GM18505 (cell line): ENCODE measurements at regions not wholly inside any gene's neighbourhood (a gene's known extent, or its start where the extent isn't known, plus 50 kb on each side); places are given as distances from the start of the nearest gene placed in this dataset.

Source experiments
- ATAC-seq: cut with Tn5 transposase; IDR thresholded peaks from one replicate; pipeline ENCODE4 v1.9.1; 2021; ENCODE audit not compliant: unreplicated experiment
- POLR2A ChIP-seq: IDR thresholded peaks from 4 replicates; pipeline ENCODE4 v1.6.1; 2011; ENCODE audit warnings: borderline replicate concordance; ENCODE audit not compliant: insufficient read depth, insufficient read length; ENCODE audit errors: extremely low read depth

GRCh38 chr4:23016981-23017380 lies 324.2 kb downstream of the GBA3 start:
- ATAC-seq, result no peak
- no peak for TF ChIP-seq POLR2A

GRCh38 chr4:23015821-23016220 lies 323.1 kb downstream of the GBA3 start:
- ATAC-seq, result no peak
- TF ChIP-seq POLR2A, result no peak

DNA sequence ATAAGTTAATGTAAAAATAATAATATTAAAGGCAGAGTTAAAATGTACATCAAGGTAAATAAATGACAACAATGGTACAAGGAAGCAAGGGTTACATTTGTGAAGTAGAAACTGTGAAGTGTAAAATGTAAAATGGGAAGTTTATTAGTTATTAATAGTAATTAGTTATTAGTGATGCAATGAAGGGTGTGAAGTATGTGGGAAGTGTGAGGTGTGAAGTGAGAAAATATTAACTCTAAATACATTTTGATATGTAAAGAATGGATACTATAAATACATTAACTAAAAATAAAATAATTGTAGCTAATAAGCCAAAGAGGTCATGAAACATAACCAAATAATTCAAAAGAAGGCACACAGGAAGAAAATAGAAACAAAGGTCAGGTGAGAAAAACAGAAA lies 316.4 kb downstream of the GBA3 start:
- TF ChIP-seq POLR2A, result no peak
- no peak for ATAC-seq

GRCh38 chr4:23006756-23007155 lies 314.0 kb downstream of the GBA3 start:
- ATAC-seq, result no peak
- no peak for TF ChIP-seq POLR2A

GRCh38 chr4:23005691-23006090 lies 313.0 kb downstream of the GBA3 start:
- no peak for ATAC-seq
- no peak for TF ChIP-seq POLR2A

DNA sequence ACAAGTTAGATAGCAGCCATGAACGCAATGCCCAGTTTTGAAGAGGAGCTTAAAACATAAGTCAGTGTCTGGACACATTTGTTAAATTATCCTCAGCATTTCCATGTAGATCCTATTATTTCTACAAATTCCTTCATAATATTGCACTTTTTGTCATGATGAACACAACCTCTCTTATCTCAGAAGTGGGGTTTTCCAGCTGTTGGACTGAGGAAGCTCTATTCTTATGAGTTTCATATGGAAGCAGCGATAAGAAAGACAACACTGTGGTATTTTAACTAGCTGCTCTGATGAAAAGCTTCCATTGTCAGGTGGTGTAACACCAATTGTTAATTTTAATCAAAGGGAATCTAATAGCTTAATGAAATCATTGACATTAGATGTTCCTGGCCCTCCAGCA lies 308.7 kb downstream of the GBA3 start:
- TF ChIP-seq POLR2A, result no peak
- ATAC-seq, result no peak

DNA sequence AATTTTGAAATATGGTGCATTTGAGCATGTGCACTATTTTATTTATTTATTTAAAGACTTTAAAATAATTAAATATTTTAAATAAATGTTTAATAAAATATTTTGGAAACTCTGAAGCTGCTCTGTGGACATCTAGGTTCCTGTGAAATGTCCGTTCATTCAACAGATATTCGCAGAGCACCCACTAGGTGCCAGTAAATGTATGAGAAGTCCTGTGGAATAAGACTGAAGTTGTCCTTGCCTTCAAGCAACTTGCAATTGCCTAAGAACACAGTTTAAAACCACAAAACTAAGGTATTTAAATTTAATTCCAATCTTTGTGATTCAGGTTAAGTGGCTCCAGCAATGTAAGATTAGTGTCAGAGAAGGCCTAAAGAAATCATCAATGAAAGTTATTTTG lies 306.7 kb downstream of the GBA3 start:
- no peak for ATAC-seq

DNA sequence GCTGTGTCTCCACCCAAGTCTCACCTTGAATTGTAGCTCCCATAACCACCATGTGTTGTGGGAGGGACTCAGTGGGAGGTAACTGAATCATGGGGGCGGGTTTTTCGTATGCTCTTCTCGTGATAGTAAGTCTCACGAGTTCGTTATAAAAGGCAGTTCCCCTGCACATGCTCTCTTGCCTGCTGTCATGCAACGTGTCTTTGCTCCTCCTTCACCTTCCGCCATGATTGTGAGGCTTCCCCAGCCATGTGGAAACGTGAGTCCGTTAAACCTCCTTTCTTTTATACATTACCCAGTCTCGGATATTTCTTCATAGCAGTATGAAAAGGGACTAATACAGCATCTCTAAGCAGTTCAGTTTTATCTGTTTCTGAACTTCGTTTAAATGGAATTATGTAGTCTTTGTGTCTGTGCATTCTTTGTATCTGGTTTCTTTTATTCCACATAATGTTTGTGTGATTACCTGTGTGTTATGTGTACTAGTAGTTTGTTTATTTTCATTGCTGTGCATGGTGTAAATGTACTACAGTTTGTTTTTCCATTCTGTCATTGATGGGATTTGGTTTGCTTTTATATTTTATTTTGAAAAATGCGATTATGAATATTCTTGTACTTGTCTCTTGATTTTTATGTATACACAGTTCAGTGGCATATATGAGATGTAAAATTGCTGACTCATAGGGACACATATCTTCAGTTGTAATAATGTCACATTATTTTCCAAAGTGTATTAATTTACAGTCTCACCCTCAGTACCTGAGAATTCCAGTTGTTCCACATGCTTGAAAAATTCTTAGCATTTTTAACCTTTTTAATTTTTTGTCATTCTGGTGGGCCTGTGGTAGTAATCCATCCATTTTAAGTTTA lies 304.9 kb downstream of the GBA3 start:
- no peak for ATAC-seq
- TF ChIP-seq POLR2A, result no peak

More for the DNA sequence above, 306.7 kb downstream of the GBA3 start:
- no peak for TF ChIP-seq POLR2A

- ATAC-seq, result no peak
- no peak for TF ChIP-seq POLR2A
These were observed 298.8 kb downstream of the GBA3 start for GRCh38 chr4:22991576-22991975.

- no peak for ATAC-seq
- no peak for TF ChIP-seq POLR2A
These were observed 295.8 kb downstream of the GBA3 start for GRCh38 chr4:22988526-22988925.

DNA sequence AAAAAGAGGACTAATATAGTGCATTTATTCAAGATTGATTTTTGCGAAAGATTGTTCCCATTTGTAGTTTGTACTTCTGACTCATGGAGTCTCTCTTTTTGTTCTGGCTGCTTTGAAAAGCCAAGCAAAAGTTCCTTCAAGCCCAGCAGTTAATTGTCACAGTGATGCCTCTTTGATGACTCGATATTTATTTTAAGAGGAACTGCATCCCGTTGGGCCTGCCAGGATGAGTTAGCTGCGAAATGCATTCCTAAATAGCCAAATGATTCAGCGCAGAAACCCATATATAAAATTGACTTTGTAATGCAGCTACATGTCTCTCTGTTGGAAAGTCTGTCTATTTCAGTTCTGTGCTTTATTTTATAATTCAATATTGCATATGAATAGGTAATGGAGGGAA lies 295.1 kb downstream of the GBA3 start:
- no peak for ATAC-seq
- no peak for TF ChIP-seq POLR2A

DNA sequence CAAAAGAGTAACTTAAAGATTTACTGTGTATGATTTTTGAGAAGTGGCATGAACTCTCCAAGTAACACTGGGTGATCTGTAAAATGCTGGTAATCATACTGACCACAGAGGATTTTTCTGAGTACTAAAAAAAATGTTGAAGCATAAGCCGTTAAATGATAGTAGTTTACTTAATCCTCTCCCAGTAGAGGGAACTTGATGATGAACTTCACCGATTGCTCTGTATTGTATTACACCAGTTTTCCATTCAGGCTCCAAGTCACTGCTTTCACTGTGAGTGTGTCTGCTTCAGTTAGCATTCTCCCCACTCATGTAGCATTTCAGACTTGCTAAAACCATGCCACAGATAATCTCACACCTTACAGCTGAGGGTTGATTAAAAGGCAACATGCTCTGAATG lies 294.1 kb downstream of the GBA3 start:
- TF ChIP-seq POLR2A, result no peak

DNA sequence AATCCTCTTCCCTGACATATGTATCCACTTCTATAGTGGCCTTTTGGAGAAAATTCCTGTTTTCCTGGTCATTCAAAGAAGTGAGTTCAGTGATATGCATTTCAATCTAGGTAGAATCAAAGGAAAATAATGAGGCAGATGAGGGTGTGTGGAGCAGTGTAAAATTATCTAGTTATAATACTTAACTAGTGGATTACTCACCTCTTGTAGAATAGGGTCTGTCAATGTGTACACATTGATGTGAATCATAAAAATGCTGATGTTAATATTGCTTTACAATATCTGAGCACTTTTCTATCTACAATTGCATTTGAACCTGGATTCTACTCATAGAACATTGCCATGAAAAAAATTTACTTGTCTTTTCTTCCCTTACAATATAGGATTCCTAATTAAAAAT lies 293.5 kb downstream of the GBA3 start:
- no peak for ATAC-seq
- no peak for TF ChIP-seq POLR2A

More for the DNA sequence above, 294.1 kb downstream of the GBA3 start:
- ATAC-seq, result no peak

GRCh38 chr4:22984390-22984789 lies 291.7 kb downstream of the GBA3 start:
- ATAC-seq, result no peak
- TF ChIP-seq POLR2A, result no peak
